ENCODE measurements at regions not wholly inside any gene's neighbourhood (a gene's known extent, or its start where the extent isn't known, plus 50 kb on each side); places are given as distances from the start of the nearest gene placed in this dataset.

GRCh38 chr20:7571521-7572055 lies 368.7 kb downstream of the HAO1 start:
- DNase-seq (ENCODE audit: low spot score), result no peak
- Histone ChIP-seq H3K4me1 (ENCODE audit: insufficient read depth, low read length) (no peaks in the 10 kb centered on the region), H3K4me3 (replicated peaks in 1 of 3; ENCODE audit: insufficient read depth in 1 of 3, low read depth in 2 of 3, low read length in 3 of 3) (no peak overlapping the region), H4K20me1 (ENCODE audit: insufficient read depth, low read length) (no peaks in the 10 kb centered on the region), H3K9me3 (ENCODE audit: low read length) (peaks cover 12% of the 10 kb centered on the region; the same call in 1 of the 2 replicates), H3K27ac (ENCODE audit: extremely low read length, insufficient read depth, low read length) (no peak overlapping the region), H2AFZ (ENCODE audit: low read length) (no peak overlapping the region), H3K36me3 (replicated peaks in 1 of 2; ENCODE audit: control insufficient read depth in 1 of 2, insufficient read depth in 2 of 2, low read length in 2 of 2) (no peaks in the 10 kb centered on the region), H3K27me3 (ENCODE audit: control insufficient read depth in 1 of 2, insufficient read depth in 2 of 2, low read length in 2 of 2) (no peaks in the 10 kb centered on the region), H3K9ac (ENCODE audit: insufficient read depth, low read depth, low read length) (no peak overlapping the region), H3K4me2 (ENCODE audit: low read depth, low read length) (no peak overlapping the region), H3K79me2 (ENCODE audit: insufficient read depth, low read length) (no peaks in the 10 kb centered on the region)
- WGBS (ENCODE audit: low lambda C conversion rate), result 7% methylated on average over 5 of the region's 5 CpGs
- no TSS peak for BruUV-seq (replicated peaks)
- FAIRE-seq, result no peak
- no peak for TF ChIP-seq ZNF543 (CRISPR knock-in tag; IDR thresholded peaks at IDR 0.05)
- no peak for TF ChIP-seq HMGA1 (CRISPR knock-in tag; conservative IDR thresholded peaks at IDR 0.05)
- no peak for TF ChIP-seq PRMT3 (CRISPR knock-in tag; IDR thresholded peaks at IDR 0.05; ENCODE audit: borderline replicate concordance, low read depth)
- TF ChIP-seq ZNF335 (CRISPR knock-in tag; IDR thresholded peaks at IDR 0.05), result no peak
- TF ChIP-seq GABPB1 (CRISPR knock-in tag; IDR thresholded peaks at IDR 0.05), result no peak
- TF ChIP-seq HOMEZ (CRISPR knock-in tag; IDR thresholded peaks at IDR 0.05; ENCODE audit: low read depth), result no peak
- TF ChIP-seq ZNF883 (CRISPR knock-in tag; IDR thresholded peaks at IDR 0.05; ENCODE audit: not compliant biosample characterization), result no peak
- TF ChIP-seq, protein P1, sequence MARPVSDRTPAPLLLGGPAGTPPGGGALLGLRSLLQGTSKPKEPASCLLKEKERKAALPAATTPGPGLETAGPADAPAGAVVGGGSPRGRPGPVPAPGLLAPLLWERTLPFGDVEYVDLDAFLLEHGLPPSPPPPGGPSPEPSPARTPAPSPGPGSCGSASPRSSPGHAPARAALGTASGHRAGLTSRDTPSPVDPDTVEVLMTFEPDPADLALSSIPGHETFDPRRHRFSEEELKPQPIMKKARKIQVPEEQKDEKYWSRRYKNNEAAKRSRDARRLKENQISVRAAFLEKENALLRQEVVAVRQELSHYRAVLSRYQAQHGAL (CRISPR knock-in tag; IDR thresholded peaks at IDR 0.05; ENCODE audit: not compliant biosample characterization), result no peak
- no peak for TF ChIP-seq XRCC5 (optimal IDR thresholded peaks at IDR 0.05; ENCODE audit: low read length)
- TF ChIP-seq, protein P2, sequence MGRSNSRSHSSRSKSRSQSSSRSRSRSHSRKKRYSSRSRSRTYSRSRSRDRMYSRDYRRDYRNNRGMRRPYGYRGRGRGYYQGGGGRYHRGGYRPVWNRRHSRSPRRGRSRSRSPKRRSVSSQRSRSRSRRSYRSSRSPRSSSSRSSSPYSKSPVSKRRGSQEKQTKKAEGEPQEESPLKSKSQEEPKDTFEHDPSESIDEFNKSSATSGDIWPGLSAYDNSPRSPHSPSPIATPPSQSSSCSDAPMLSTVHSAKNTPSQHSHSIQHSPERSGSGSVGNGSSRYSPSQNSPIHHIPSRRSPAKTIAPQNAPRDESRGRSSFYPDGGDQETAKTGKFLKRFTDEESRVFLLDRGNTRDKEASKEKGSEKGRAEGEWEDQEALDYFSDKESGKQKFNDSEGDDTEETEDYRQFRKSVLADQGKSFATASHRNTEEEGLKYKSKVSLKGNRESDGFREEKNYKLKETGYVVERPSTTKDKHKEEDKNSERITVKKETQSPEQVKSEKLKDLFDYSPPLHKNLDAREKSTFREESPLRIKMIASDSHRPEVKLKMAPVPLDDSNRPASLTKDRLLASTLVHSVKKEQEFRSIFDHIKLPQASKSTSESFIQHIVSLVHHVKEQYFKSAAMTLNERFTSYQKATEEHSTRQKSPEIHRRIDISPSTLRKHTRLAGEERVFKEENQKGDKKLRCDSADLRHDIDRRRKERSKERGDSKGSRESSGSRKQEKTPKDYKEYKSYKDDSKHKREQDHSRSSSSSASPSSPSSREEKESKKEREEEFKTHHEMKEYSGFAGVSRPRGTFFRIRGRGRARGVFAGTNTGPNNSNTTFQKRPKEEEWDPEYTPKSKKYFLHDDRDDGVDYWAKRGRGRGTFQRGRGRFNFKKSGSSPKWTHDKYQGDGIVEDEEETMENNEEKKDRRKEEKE (IDR thresholded peaks at IDR 0.05), result no peak
- TF ChIP-seq CBFB (CRISPR knock-in tag; IDR thresholded peaks at IDR 0.05), result no peak
- no peak for TF ChIP-seq TCF7L2 (IDR thresholded peaks at IDR 0.05; ENCODE audit: low read depth, low read length)
- in situ Hi-C loops (cut with HindIII; ENCODE audit: extremely low pct_ligation_motif_present, low pct_unique_long_range_greater_than_20kb), result no loop called here
- no peak for ATAC-seq
- intact Hi-C loops (cut with micrococcal nuclease; ENCODE audit: unreplicated experiment), result no loop called here
- ChIA-PET POLR2A (no interaction called here), CTCF (ENCODE audit: low intra/inter-chr PET ratio, low total read pairs) (no interaction called here)
